Spleen (tissue), 7 donors: ENCODE measurements at regions not wholly inside any gene's neighbourhood (a gene's known extent, or its start where the extent isn't known, plus 50 kb on each side); places are given as distances from the start of the nearest gene placed in this dataset.

Experiments
- CTCF ChIP-seq, 11 experiments: fragments of 200-600 bp in 7 of 11; fragments of 450-650 bp in 4 of 11; sonication (generic) in 4 of 11; IDR thresholded peaks in 8 of 11; conservative IDR thresholded peaks in 3 of 11; 1 replicate in 7 of 11; 2 replicates in 4 of 11; pipeline versions ENCODE4 v1.4.0 to v1.8.0; 2016 to 2021; ENCODE audit warnings: antibody characterized with exemption in 11 of 11, inconsistent platforms in 4 of 11, mild to moderate bottlenecking in 1 of 11
- POLR2A ChIP-seq, 3 donors: fragments of 450-650 bp; IDR thresholded peaks; one replicate each; pipeline ENCODE4 v1.5.1; 2017; ENCODE audit warnings: antibody characterized with exemption in 3 of 3, mild to moderate bottlenecking in 1 of 3
- donor health status: DM: no; HTN: no; CAD: no; lungs with moderate emphysema.
- donor health status: DM: no; HTN: no; CAD: no.
- donor health status: DM: no; HTN: no; CAD: no.

GRCh38 chr9:118083161-118083560, 379.0 kb downstream of the TLR4 start:
- TF ChIP-seq CTCF (IDR thresholded peaks at IDR 0.05 in 8 of 11, conservative IDR thresholded peaks at IDR 0.05 in 3 of 11) (no peak), POLR2A (IDR thresholded peaks at IDR 0.05) (no peak)
